ENCODE measurements at regions not wholly inside any gene's neighbourhood (a gene's known extent, or its start where the extent isn't known, plus 50 kb on each side); places are given as distances from the start of the nearest gene placed in this dataset.

DNA sequence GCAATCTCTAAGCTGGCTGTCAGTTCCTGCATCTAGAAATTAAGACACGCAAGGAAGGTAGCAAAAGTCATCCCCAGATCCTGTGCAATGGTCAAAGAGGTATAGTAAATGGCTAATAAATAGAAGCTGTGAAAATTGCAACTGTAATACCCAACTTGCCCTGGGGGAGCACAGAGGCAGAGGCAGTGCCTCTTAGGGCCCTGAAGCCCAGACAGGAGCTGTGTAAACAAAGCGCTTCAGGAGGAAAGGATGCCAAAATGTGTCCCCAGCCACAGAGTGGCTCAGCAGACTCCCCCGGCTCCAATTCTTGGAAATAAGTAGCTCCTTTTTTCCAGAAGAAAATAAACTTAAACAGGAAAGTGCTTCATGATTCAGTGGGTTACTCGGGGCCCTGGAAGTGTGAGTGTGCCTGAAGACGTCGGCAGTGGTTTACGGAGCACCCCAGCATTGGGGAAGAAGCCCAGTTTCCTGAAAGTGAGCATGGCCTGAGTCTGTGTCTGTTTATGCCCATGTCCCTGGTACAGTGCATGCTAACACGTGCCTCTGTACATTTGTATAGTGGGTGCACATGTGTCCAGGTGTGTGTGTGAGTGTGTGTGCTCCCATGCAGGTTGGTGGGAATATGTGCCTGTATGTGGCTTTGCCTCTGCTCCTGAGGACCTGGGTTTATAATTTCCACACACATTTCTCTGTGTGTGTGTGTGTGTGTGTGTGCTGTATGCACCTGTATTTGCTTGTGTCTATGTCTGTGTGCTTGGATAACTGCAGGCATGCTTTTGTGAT, 246.7 kb downstream of the MAFB start:
- dilution Hi-C loops (cut with MboI; ENCODE audit: extremely low pct_ligation_motif_present, low sequenced_read_pairs) = no loop called here

More for the DNA sequence above, 246.7 kb downstream of the MAFB start:
- no peak for DNase-seq (ENCODE audit: low read depth, low spot score)
- CTCF ChIA-PET = interaction anchor here (1.0 kb wide), 1 partner anchor 10 kb away, joined by 3 read pairs; no protein-coding TSS in a partner anchor
- POLR2A ChIA-PET = no interaction called here
- H3K4me3 ChIP-seq (replicated peaks in 1 of 3; ENCODE audit: insufficient read depth in 1 of 3, low read depth in 1 of 3, low read length in 3 of 3) = no peak overlapping the region
- H3K79me2 ChIP-seq (ENCODE audit: control insufficient read depth, insufficient read depth, low read length) = no peaks in the 10 kb centered on the region
- no peak overlapping the region for H2AFZ ChIP-seq (ENCODE audit: low read depth, low read length)
- BruUV-seq (replicated peaks) = no TSS peak
- intact Hi-C loops (cut with micrococcal nuclease) = no loop called here
- H3K27ac ChIP-seq (ENCODE audit: insufficient read depth, low read depth, low read length) = no peak overlapping the region
- H3K9me1 ChIP-seq (replicated peaks; ENCODE audit: control insufficient read depth, extremely low read depth, insufficient read depth, low read length) = no peaks in the 10 kb centered on the region
- H3K4me2 ChIP-seq (ENCODE audit: insufficient read depth, low read length) = no peak overlapping the region
- TF ChIP-seq GATA2 (IDR thresholded peaks at IDR 0.05; ENCODE audit: insufficient read depth, insufficient read length, low read depth, low read length) = no peak
- no peak for TF ChIP-seq FOS (IDR thresholded peaks at IDR 0.05; ENCODE audit: borderline replicate concordance, insufficient read depth, low read length)
- no peak for TF ChIP-seq MYC (IDR thresholded peaks at IDR 0.05; ENCODE audit: low read depth, low read length)
- no peak for TF ChIP-seq POLR2A (IDR thresholded peaks at IDR 0.05; ENCODE audit: low read depth, low read length)
- no peak for TF ChIP-seq CTCF (IDR thresholded peaks at IDR 0.05; ENCODE audit: extremely low read depth in 1 of 2, insufficient read depth in 1 of 2, low read depth in 1 of 2, low read length in 2 of 2)
- no peak for TF ChIP-seq POLR2AphosphoS5 (IDR thresholded peaks at IDR 0.05; ENCODE audit: insufficient read depth, low read depth, low read length)
- H3K4me1 ChIP-seq (ENCODE audit: control insufficient read depth, extremely low read depth, insufficient read depth, low read length) = no peaks in the 10 kb centered on the region
- H3K9ac ChIP-seq (replicated peaks; ENCODE audit: extremely low read depth, insufficient read depth, low read length) = no peak overlapping the region
- no peaks in the 10 kb centered on the region for H3K36me3 ChIP-seq (ENCODE audit: control insufficient read depth in 2 of 2, extremely low read depth in 1 of 2, insufficient read depth in 2 of 2, low read length in 2 of 2)
- H4K20me1 ChIP-seq (replicated peaks; ENCODE audit: control insufficient read depth, extremely low read depth, insufficient read depth, low read length) = no peaks in the 10 kb centered on the region
- H3K27me3 ChIP-seq (ENCODE audit: control insufficient read depth in 2 of 2, insufficient read depth in 2 of 2, low read length in 2 of 2) = no peaks in the 10 kb centered on the region
- FAIRE-seq = no peak
- no peaks in the 10 kb centered on the region for H3K9me3 ChIP-seq (replicated peaks; ENCODE audit: control insufficient read depth, insufficient read depth, low read length)
